NT2/D1 (cell line): ENCODE measurements at regions not wholly inside any gene's neighbourhood (a gene's known extent, or its start where the extent isn't known, plus 50 kb on each side); places are given as distances from the start of the nearest gene placed in this dataset.

Source experiments
- YY1 ChIP-seq: IDR thresholded peaks from 2 replicates; pipeline ENCODE4 v1.6.1; 2011; ENCODE audit not compliant: insufficient read length, insufficient read depth
- ZNF274 ChIP-seq: IDR thresholded peaks from 2 replicates; pipeline ENCODE4 v1.6.1; 2011; ENCODE audit warnings: mild to moderate bottlenecking, low read depth, low read length

DNA sequence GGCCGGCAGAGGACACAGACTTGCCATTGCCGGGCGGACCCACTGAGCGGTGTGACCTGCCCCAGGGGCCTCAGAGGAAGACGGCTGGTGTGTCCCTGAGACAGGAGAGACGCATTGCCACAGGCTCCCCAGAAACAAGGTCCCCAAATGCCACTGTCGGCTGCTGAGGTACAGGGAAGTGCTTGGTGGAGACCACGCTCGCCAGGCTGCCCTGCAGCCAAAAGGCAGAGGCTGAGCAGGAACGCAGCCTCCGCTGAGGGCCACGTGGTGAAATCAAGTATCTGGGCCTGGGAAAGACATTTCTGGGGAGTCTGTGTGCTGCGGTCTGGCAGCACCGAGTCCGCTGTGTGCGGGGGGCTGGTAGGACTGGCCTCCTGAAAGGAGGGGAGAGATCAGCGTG lies 794.9 kb downstream of the BRD1 start:
- TF ChIP-seq ZNF274, result no peak
- TF ChIP-seq YY1, result no peak
